ENCODE measurements at regions not wholly inside any gene's neighbourhood (a gene's known extent, or its start where the extent isn't known, plus 50 kb on each side); places are given as distances from the start of the nearest gene placed in this dataset.

- H3K56ac ChIP-seq (ENCODE audit: extremely low read depth, insufficient read depth, low read length): no peak overlapping the region
- H3K9ac ChIP-seq (ENCODE audit: low read depth, low read length): no peak overlapping the region
- H3K9me3 ChIP-seq (ENCODE audit: control insufficient read depth, insufficient read depth, low read length): no peaks in the 10 kb centered on the region
- no peaks in the 10 kb centered on the region for H4K20me1 ChIP-seq (ENCODE audit: insufficient read depth, low read length)
- no peak overlapping the region for H4K5ac ChIP-seq (ENCODE audit: low read depth, low read length)
- H4K8ac ChIP-seq (ENCODE audit: low read depth in 2 of 2, low read length in 2 of 2): no peak overlapping the region
- intact Hi-C loops (cut with micrococcal nuclease) (no loop called here), dilution Hi-C loops (cut with HindIII; ENCODE audit: low sequenced_read_pairs, unreplicated experiment) (no loop called here), in situ Hi-C loops (cut with MboI; ENCODE audit: low sequenced_read_pairs) (no loop called here)
- H2BK20ac ChIP-seq (ENCODE audit: low read depth, low read length): no peak overlapping the region
- H2AFZ ChIP-seq (replicated peaks; ENCODE audit: low read length, poor library complexity): no peak overlapping the region
- no peak overlapping the region for H3K4me2 ChIP-seq (ENCODE audit: low read depth, low read length)
- H3K79me1 ChIP-seq (ENCODE audit: low read depth in 1 of 2, low read length in 2 of 2): no peaks in the 10 kb centered on the region
- no peak overlapping the region for H2BK120ac ChIP-seq (ENCODE audit: low read depth, low read length)
- no peak overlapping the region for H2BK5ac ChIP-seq (ENCODE audit: low read depth, low read length, poor library complexity, severe bottlenecking)
- no CpG with 5 or more reads among the region's 4 CpGs for WGBS, 2 experiments (ENCODE audit: extremely low coverage in 2 of 2, insufficient read length in 1 of 2)
- no peak overlapping the region for H2BK15ac ChIP-seq (ENCODE audit: low read depth, low read length)
- no peaks in the 10 kb centered on the region for H3K27me3 ChIP-seq (ENCODE audit: control insufficient read depth, insufficient read depth, low read length)
- no peak overlapping the region for H3K18ac ChIP-seq (ENCODE audit: low read depth, low read length)
- no peaks in the 10 kb centered on the region for H3K36me3 ChIP-seq (ENCODE audit: control insufficient read depth, insufficient read depth, low read length)
- ATAC-seq (ENCODE audit: low read depth): no peak
- H3K9me1 ChIP-seq (ENCODE audit: insufficient read depth, low read length): no peaks in the 10 kb centered on the region
- no peak overlapping the region for H3K23ac ChIP-seq (ENCODE audit: low read depth, low read length)
- no peak overlapping the region for H4K91ac ChIP-seq (ENCODE audit: insufficient read depth, low read depth, low read length)
- POLR2A ChIA-PET (ENCODE audit: unreplicated experiment): no interaction called here
- H2AK9ac ChIP-seq (replicated peaks; ENCODE audit: low read depth, low read length, poor library complexity): no peak overlapping the region
- no peak overlapping the region for H3K14ac ChIP-seq (replicated peaks; ENCODE audit: low read depth, low read length)
- H3K4ac ChIP-seq (ENCODE audit: low read depth, low read length): no peak overlapping the region
- no peak overlapping the region for H3K27ac ChIP-seq (ENCODE audit: insufficient read depth, low read length)
- DNase-seq: no peak
- BruUV-seq (replicated peaks): no TSS peak
- CTCF ChIA-PET: no interaction called here
- H3K4me3 ChIP-seq (ENCODE audit: insufficient read depth, low read depth, low read length): no peak overlapping the region
- H2AK5ac ChIP-seq (ENCODE audit: low read depth, low read length): no peak overlapping the region
- no peak for TF ChIP-seq FOS (IDR thresholded peaks at IDR 0.05; ENCODE audit: low read depth, low read length)
- no peak for TF ChIP-seq ELK1 (IDR thresholded peaks at IDR 0.05; ENCODE audit: borderline replicate concordance, low read depth, low read length)
- no peak for TF ChIP-seq MXI1 (IDR thresholded peaks at IDR 0.05; ENCODE audit: borderline replicate concordance, low read depth, low read length)
- no peak for TF ChIP-seq RAD21 (IDR thresholded peaks at IDR 0.05; ENCODE audit: low read length)
- TF ChIP-seq CHD1 (IDR thresholded peaks at IDR 0.05; ENCODE audit: low read depth, low read length): no peak
- no peak for TF ChIP-seq MAZ (IDR thresholded peaks at IDR 0.05; ENCODE audit: borderline replicate concordance, low read depth, low read length)
- no peaks in the 10 kb centered on the region for H3K4me1 ChIP-seq (ENCODE audit: control insufficient read depth, insufficient read depth, low read length)
Measured at GRCh38 chr17:70390049-70390448, 220.7 kb downstream of the KCNJ2 start.

All from IMR-90 (cell line).